GM21737 (cell line): ENCODE measurements at regions not wholly inside any gene's neighbourhood (a gene's known extent, or its start where the extent isn't known, plus 50 kb on each side); places are given as distances from the start of the nearest gene placed in this dataset.

Source experiments
- ATAC-seq: cut with Tn5 transposase; IDR thresholded peaks from one replicate; pipeline ENCODE4 v1.9.1; 2021; ENCODE audit warnings: mild to moderate bottlenecking, moderate library complexity; ENCODE audit not compliant: unreplicated experiment

DNA sequence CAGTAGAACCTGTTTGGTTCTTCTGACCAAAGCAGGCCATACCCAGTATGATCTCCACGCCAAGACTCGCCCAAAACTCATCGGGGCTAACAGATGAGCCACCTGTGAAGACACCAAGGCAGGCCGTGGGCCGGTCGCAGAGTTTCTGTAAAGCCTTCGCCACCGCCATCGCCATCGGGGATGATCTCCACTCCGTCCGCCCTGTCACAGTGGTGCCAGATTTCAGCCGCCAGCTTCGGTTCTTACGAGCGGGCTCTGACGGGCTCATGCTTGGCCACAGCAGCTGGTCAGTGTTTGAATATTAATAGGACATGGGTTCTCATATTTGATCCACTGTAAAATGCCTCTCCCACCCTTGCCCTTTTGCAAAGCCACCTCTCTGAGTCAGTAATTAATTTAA is 113.2 kb upstream of the TMEM132D start:
- ATAC-seq = no peak

DNA sequence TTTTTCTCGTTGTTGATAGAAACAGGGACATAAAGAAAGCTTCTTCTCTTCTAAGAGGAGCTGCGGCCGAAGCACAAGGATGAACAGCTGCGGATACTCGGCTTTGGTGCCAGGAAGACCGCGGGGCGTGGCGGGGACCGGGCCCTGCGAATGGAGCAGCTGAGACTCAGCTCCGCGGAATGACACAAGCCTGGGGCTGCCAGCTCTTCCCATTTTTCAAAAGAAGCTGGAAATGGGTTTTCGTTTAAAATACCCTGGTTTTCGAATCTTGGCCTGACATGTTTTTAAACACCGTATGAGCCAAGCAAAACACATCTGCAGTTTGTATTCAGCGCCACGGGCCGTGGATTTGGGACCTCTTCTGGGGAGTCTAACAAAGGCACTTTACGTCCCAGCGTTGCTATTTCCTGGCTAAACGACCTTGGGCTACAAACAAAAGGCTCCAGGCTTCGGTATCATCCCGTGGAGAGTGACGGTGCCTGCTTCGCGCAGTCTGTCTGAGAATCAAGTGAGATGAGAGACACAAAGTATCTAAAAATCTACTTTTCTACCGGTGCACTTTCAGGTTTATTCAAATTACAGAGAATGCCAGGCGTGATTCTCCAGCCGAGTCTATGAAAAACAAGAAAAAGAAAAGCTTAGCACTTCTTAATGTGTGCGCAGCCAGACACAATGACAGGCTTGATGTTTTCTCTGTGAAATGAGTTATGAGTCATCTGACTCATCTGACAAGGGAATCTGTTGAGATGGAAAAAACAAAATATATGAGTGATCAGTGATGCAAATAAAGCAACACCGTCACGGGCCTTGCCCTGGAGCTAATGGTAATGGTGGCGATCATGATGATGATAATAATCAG is 114.0 kb upstream of the TMEM132D start:
- ATAC-seq = no peak

- no peak for ATAC-seq
Observed at GRCh38 chr12:130018614-130019013, 114.8 kb upstream of the TMEM132D start.

DNA sequence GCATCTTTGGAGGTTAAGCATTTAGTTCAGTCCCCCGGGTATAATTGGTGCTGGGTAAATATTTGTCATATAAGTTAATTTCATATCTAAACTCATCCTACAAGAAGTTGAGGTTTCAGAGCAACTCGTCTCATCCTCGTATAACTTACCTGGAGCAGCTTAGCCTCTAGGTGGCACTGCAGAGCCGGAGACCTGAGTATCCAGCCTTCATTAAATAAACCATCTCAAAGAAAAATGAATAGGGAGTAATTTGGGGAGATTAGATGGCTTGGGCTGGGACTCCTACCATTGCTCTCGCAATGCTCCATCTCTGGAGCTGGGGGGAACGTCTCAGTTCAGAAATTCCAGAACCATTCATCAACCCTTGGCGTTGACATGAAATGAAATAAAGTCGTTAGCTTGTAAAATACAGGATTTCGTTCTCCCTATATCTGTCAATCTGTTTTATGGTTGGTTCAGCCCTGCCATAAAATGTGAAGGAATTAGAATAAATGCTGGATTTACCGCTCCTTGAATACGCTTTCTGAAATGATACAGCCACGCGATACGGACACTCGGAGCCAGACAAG is 122.9 kb upstream of the TMEM132D start:
- ATAC-seq = no peak

DNA sequence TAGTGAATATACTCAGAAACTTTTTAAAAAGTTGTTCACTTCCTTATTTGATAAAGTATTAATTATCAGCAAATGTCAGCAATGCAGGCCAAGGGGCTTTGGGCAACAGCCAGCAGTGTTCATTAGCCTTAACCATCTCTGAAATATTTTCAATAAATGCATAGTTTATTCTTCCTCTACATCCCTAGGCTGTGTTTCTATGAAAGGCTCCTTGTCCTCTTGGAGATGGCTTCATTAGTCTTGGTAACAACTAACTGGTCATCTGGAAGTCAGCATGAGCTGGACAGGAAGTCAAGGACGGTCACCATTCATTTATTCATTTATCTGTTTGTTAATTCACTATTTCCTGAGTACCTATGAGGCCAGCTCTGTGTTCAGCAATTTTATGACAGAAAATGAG is 124.0 kb upstream of the TMEM132D start:
- ATAC-seq = no peak

GRCh38 chr12:130029151-130029550 is 125.3 kb upstream of the TMEM132D start:
- no peak for ATAC-seq

DNA sequence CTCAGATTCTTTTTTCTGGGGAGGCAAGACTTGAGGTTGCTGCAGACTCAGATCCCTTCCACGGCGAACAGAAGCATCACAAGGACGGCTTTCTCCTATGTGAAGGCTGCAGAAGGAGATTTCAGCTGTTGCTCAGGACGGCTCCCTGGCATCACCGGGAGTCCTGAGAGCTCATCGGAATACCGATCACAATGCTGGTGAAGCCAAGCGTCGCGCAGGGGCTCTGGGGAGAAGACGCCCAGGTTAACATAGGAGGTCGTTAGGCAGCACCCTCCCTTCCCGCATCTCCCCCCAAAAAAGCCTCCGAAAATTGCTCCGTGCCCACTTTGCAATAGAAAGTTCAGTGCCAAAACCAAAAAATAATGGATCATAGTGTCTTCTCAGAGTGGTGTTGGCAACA is 127.2 kb upstream of the TMEM132D start:
- ATAC-seq = no peak

DNA sequence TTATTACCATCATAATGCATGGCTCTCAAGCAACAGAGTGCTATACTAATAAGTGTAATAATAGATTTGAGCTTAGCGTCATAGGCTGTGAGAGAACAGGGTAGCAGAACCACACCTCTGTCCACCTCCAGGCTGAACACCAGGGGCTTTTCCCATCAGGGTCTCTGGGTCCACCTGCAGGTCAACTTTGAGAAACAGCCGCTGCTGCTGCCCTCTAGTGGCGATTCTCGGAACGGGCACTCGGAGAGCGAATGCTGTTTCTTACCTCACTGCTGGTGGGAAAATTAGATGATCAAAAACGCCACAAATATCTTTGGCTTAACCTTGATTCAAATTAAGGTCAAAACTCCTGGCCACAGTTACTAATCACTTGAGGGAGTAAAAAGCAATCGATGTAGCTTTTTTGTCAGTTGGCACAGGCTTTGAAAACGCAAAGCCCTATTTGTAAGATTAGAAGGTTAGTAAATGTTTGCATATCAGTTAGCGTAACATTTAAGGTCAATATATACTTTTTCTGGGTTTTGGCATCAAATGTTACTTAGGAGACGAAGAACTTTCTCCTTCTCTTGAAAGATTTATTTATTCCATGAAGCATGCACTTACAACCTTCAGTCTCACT is 127.9 kb upstream of the TMEM132D start:
- ATAC-seq = peak; percentile 57

DNA sequence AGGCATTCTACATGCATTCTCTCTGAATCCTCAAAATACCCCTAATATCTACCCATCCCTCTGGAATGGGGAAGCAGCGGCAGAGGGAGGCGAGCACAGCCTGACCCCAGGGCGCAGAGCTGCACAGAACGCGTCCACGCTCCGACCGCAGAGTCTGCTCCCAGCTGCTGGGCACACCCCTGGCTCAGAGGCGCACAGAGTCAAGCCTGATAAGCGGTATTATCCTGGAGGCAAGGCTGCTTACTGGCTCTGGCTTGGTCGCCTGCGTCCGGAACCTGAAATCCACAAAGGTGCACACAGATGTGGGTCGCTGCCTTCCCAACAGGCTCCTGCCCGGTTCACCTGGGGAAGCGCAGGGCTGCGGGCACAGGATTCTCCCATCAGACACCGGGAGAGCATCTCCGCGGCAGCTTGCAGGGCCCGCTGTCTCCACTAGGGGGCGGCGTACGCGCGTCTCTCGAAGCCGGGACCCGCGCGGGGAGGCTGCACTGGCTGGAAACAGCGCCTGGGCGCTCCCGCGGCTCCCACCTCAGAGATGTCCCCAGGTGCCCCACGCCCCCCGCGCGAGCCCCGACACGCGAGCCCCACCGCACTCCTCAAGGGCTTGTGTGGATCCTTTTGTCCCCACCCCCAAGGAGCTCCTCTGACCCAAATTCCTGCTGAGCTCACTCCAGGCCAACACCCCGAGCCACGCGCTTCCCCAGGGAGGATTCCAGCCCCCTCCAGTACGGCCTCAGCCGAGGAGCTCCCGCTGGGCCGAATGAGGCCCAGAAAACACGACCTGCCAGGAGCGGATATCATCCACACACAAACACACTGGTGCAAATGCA is 120.1 kb upstream of the FZD10 start:
- ATAC-seq = no peak

DNA sequence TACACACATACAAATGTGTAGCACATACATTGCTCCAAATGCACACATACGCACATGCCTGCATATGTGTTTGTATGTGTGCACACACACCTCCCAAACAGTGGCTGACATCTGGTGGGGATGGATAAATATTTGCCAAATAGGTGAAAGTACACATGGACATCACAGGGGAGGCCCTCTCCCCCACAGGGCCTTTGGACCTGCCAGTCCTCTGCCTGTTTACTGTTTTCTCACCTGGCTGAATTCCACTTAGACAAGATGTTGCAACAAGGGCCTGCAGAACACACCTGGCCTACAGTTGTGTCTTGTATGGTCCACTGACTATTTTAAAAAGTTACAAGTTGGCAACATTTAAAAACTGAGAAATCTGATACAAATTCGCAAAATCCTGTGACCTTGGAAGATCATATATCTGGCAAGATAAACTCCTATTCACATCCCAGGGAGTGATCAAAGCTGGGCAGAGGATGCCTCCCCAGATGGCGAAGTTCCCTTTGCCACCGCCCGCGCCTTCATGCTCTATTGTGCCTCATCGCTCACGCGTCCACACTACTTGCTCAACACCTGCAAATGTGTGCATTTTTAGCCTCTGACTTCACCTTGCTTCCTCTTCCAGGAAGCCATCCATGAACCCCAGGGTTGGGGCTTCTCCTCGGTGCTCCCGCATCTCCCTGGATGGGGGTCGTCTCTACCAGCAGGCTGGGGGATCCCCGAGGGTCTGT is 118.4 kb upstream of the FZD10 start:
- no peak for ATAC-seq

DNA sequence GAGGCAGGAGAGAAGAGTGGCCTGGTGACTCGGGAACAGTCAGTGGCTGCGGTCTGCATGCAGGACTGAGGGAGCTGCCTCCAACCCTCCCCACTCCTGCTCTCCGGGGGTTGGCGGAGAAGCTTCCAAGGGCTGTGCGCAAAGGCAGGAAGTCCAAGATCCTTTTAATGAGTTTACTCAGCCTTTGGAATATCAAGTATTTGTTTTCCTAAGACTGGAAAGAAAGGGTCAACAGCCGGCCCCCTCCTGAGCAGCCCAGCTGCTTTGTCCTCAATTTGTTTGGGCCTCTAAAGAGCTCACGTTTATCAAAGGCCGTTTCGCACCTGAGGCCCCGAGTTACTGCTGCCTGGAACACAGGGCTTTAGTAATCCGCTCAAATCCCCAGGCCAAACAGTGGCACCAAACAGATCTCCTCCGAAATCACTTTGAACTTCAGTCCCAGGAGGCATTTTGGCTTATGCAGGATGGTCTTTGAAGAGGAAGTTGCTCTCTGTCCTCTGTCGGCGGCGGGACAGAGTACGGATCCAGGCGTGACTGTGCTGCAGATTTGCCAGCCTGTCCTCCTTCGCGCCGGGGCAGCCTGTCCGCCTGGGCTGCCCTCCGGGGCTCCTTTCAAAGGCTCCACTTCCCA is 117.2 kb upstream of the FZD10 start:
- ATAC-seq = no peak

DNA sequence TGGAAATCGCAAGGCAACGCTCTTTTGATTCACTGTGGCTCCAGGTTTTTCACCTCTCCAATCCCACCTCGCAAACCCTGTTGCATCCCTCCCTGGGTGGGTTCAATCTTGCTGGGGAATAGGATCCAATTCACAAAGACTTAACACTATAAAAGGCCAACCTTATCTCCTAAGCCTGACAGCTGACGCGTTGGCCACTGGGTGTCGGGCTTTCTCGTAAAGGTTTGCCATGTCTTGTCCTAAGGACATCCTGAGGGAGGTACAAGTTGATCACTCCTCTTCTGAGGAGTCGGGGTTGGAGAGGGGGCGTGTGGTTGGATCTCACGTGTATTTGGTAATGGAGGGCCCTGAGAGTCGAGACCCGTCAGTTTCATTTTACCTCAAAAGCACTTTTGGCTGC is 112.6 kb upstream of the FZD10 start:
- no peak for ATAC-seq

DNA sequence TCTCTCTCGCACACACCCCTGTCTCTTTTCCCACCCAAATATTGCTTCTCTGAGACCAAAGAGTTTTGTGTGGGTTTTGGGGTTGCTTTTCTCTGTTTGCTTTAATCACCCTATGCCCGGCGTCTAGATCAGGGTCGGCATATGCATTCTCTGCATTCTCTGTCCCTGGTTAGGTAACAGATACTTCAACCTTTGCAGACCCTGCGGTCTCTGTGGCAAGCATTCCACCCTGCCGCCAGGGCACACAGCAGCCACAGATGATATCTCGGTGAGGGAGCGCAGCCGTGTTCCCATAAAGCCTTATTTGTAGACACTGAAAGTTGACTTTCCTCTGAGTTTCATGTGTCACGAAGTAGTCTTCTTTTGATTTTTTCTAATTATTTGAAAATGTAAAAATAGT is 110.4 kb upstream of the FZD10 start:
- ATAC-seq = no peak

GRCh38 chr12:130053651-130054069 is 108.6 kb upstream of the FZD10 start:
- ATAC-seq = no peak

GRCh38 chr12:130054803-130055202 is 107.5 kb upstream of the FZD10 start:
- no peak for ATAC-seq

DNA sequence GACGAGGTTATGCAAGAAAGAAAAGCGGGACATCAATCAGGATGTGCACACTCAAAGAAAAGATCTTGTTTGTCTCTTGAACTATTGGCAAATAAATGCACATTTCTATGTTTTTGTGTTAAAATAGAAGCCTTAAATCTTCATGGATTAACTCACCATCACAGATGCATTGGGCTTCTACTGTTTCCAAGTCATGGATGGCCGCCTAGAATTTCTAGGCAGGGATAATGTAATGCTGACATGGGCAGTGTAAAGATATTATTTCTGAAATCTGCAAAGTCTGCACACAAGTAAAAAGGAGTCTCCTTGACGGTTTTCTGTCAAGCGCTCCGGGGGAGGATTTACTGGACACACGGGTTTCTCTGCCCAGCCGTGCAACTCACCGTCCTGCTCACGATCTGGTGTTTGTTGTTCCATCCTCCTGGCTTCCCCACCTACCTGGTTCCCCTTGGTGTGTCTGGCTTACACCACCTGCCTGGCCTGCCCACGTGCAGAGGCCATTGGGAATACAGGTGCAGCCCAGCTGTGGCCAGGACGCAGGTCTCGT is 103.3 kb upstream of the FZD10 start:
- ATAC-seq = no peak

DNA sequence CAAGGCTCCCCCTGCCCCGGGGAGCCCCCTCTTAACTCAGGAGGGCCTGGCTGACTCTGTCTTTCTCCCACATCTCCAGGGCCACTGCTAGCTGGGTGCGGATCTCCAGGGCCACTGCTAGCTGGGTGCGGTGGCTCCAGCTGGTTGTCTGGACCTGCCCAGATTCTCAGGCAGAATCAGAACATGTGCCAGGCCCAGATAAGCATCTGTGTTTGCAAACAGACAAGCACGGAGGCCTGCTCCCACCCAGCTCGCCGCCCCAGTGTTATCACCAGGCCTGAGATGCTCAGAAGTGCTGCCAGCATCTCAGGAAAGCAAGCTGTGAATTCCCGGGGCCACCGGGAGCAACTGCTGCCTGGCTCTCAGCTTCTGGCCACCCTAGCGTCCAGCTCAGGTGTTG is 98.4 kb upstream of the FZD10 start:
- no peak for ATAC-seq

GRCh38 chr12:130064999-130065398 is 97.3 kb upstream of the FZD10 start:
- ATAC-seq = no peak

- ATAC-seq = no peak
Observed at GRCh38 chr12:130066742-130067141, 95.5 kb upstream of the FZD10 start.

DNA sequence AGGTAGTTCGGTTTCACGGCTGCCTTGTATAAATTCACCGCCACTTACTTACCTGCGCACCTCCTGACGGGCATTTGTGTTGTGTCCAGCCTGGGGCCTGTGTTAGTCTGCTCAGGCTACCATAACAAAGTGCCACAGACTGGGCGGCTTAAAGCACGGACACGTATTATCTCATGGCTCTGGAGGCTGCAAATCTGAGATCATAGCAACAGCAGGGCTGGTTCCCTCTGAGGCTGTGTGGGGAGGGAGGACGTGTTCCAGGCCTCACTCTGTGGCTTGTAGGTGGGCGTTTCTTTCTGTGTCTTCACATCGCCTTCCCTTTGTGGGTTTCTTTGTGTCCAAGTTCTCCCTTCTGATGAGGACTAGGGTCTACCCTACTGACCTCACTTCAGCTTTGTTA is 93.5 kb upstream of the FZD10 start:
- no peak for ATAC-seq
